SK-N-SH treated with all-trans-retinoic acid at 6 μM for 48 hours (cell line): ENCODE measurements at regions not wholly inside any gene's neighbourhood (a gene's known extent, or its start where the extent isn't known, plus 50 kb on each side); places are given as distances from the start of the nearest gene placed in this dataset.
A peak's percentile ranks its signal among the peaks of the same experiment; 100 is the strongest.

Source experiments
- ATAC-seq: fragments of 200-7000 bp; cut with Tn5 transposase; 3 replicates; pipeline ENCODE4 v1.9.1; 2020; ENCODE audit warnings: mild to moderate bottlenecking, moderate library complexity
- ARNTL ChIP-seq: fragments of 450-650 bp; formaldehyde crosslinking; IDR thresholded peaks from 2 replicates; pipeline ENCODE4 v1.5.0; 2020; ENCODE audit warnings: low read depth, mild to moderate bottlenecking, moderate library complexity, borderline replicate concordance
- BACH2 ChIP-seq: fragments of 250-450 bp; sonication (Bioruptor Pico); IDR thresholded peaks from 2 replicates; pipeline ENCODE4 v1.9.0; 2021; ENCODE audit warnings: mild to moderate bottlenecking, borderline replicate concordance
- CSDC2 ChIP-seq: fragments of 250-450 bp; sonication (Bioruptor Pico); IDR thresholded peaks from 2 replicates; pipeline ENCODE4 v1.5.0; 2020; ENCODE audit warnings: mild to moderate bottlenecking, moderate library complexity
- ESRRG ChIP-seq: fragments of 250-450 bp; sonication (Bioruptor Pico); IDR thresholded peaks from 2 replicates; pipeline ENCODE4 v1.6.1; 2021; ENCODE audit warnings: mild to moderate bottlenecking
- GLIS3 ChIP-seq: fragments of 250-450 bp; sonication (Bioruptor Pico); IDR thresholded peaks from 2 replicates; pipeline ENCODE4 v1.5.0; 2020; ENCODE audit warnings: mild to moderate bottlenecking, moderate library complexity
- ISL1 ChIP-seq: fragments of 250-450 bp; sonication (Bioruptor Pico); IDR thresholded peaks from 2 replicates; pipeline ENCODE4 v2.1.2; 2022; ENCODE audit warnings: mild to moderate bottlenecking, moderate library complexity
- OSR1 ChIP-seq: fragments of 250-450 bp; sonication (Bioruptor Pico); IDR thresholded peaks from 2 replicates; pipeline ENCODE4 v1.8.0; 2022; ENCODE audit warnings: moderate library complexity, mild to moderate bottlenecking, inconsistent platforms
- PPARA ChIP-seq: fragments of 250-450 bp; sonication (Bioruptor Pico); IDR thresholded peaks from 2 replicates; pipeline ENCODE4 v1.5.0; 2020; ENCODE audit warnings: mild to moderate bottlenecking, borderline replicate concordance
- RARB ChIP-seq: fragments of 250-450 bp; sonication (Bioruptor Pico); IDR thresholded peaks from 2 replicates; pipeline ENCODE4 v1.8.0; 2021; ENCODE audit warnings: mild to moderate bottlenecking, moderate library complexity
- SNAI2 ChIP-seq: fragments of 250-450 bp; sonication (Bioruptor Pico); IDR thresholded peaks from 2 replicates; pipeline ENCODE4 v1.5.0; 2020; ENCODE audit warnings: mild to moderate bottlenecking, moderate library complexity
- TCF4 ChIP-seq: fragments of 250-450 bp; sonication (Bioruptor Pico); IDR thresholded peaks from 2 replicates; pipeline ENCODE4 v1.8.0; 2021; ENCODE audit warnings: mild to moderate bottlenecking, moderate library complexity, borderline replicate concordance
- TOX ChIP-seq: fragments of 250-450 bp; sonication (Bioruptor Pico); IDR thresholded peaks from 2 replicates; pipeline ENCODE4 v1.8.0; 2021; ENCODE audit warnings: mild to moderate bottlenecking, moderate library complexity, borderline replicate concordance
- ZC3H10 ChIP-seq: fragments of 250-450 bp; sonication (Bioruptor Pico); IDR thresholded peaks from 2 replicates; pipeline ENCODE4 v1.5.1; 2021; ENCODE audit warnings: mild to moderate bottlenecking, moderate library complexity
- ZFP3 ChIP-seq: fragments of 250-450 bp; sonication (Bioruptor Pico); IDR thresholded peaks from 2 replicates; pipeline ENCODE4 v1.5.0; 2020; ENCODE audit warnings: mild to moderate bottlenecking, moderate library complexity
- ZFP30 ChIP-seq: fragments of 450-650 bp; formaldehyde crosslinking; IDR thresholded peaks from 2 replicates; pipeline ENCODE4 v1.5.0; 2022; ENCODE audit warnings: mild to moderate bottlenecking, moderate library complexity
- ZNF565 ChIP-seq: fragments of 450-650 bp; formaldehyde crosslinking; conservative IDR thresholded peaks from 2 replicates; pipeline ENCODE4 v1.5.0; 2020; ENCODE audit warnings: low read depth, mild to moderate bottlenecking, moderate library complexity
- ZNF70 ChIP-seq: fragments of 450-650 bp; formaldehyde crosslinking; IDR thresholded peaks from 2 replicates; pipeline ENCODE4 v1.5.0; 2020; ENCODE audit warnings: mild to moderate bottlenecking, moderate library complexity
- ZNF8 ChIP-seq: fragments of 450-650 bp; formaldehyde crosslinking; IDR thresholded peaks from 2 replicates; pipeline ENCODE4 v1.5.0; 2020; ENCODE audit warnings: mild to moderate bottlenecking, moderate library complexity
- TF ChIP-seq, protein P1 (sequence below): fragments of 250-450 bp; sonication (Bioruptor Pico); IDR thresholded peaks from 2 replicates; pipeline ENCODE4 v1.5.1; 2021; ENCODE audit warnings: mild to moderate bottlenecking, moderate library complexity
- TF ChIP-seq, protein P2 (sequence below): fragments of 250-450 bp; sonication (Bioruptor Pico); IDR thresholded peaks from 2 replicates; pipeline ENCODE4 v1.5.0; 2020; ENCODE audit warnings: mild to moderate bottlenecking, moderate library complexity
- TF ChIP-seq, protein P3 (sequence below): fragments of 250-450 bp; sonication (Bioruptor Pico); IDR thresholded peaks from 2 replicates; pipeline ENCODE4 v1.8.0; 2021; ENCODE audit warnings: low read depth, mild to moderate bottlenecking, moderate library complexity, borderline replicate concordance
- TF ChIP-seq, protein P4 (sequence below): fragments of 250-450 bp; sonication (Bioruptor Pico); IDR thresholded peaks from 2 replicates; pipeline ENCODE4 v1.8.0; 2020; ENCODE audit warnings: mild to moderate bottlenecking, moderate library complexity, borderline replicate concordance

DNA sequence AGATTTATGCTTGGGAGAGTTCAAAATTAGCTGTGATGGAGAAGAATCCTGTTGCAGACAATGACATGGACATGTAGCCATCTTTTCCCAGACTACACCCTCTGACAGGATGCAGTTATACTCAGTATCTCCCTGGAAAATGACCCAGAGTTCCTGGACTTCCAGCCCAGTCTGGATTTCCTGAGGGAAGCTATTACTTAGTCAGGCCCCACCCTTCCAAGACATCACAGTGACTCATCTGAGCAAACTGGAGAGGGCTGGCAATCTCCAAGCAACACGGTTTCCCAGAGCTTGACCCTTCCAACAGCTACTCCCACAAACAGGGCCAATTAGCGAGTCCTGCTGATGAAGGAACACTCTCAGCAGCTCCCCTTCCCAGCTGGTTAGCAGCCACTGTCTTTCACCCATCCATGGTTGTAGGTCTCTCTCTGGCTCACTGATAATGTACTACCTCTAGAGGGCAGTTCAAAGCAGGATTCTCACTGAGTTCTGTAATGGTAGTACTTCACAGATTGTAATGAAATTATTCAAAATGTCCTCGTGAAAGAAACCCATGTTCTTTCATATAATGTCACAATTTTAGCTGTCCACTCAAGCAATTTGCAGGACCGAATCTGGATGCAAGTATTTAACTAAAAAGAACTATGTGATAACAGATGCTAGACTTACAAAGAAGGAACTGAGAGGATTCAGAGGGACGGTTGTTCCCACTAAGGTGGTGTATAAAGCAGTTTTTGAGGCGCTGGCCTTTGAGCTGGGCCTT, 110.2 kb downstream of the MDH1 start (continued):
- no peak for TF ChIP-seq ZC3H10 (CRISPR knock-in tag)
- TF ChIP-seq, protein P1, sequence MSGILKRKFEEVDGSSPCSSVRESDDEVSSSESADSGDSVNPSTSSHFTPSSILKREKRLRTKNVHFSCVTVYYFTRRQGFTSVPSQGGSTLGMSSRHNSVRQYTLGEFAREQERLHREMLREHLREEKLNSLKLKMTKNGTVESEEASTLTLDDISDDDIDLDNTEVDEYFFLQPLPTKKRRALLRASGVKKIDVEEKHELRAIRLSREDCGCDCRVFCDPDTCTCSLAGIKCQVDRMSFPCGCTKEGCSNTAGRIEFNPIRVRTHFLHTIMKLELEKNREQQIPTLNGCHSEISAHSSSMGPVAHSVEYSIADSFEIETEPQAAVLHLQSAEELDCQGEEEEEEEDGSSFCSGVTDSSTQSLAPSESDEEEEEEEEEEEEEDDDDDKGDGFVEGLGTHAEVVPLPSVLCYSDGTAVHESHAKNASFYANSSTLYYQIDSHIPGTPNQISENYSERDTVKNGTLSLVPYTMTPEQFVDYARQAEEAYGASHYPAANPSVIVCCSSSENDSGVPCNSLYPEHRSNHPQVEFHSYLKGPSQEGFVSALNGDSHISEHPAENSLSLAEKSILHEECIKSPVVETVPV (CRISPR knock-in tag): no peak
- TF ChIP-seq ZNF565 (CRISPR knock-in tag): no peak
- no peak for TF ChIP-seq ARNTL (CRISPR knock-in tag)
- no peak for TF ChIP-seq PPARA
- no peak for TF ChIP-seq TOX
- no peak for TF ChIP-seq OSR1 (CRISPR knock-in tag)
- no peak for TF ChIP-seq ISL1 (CRISPR knock-in tag)

DNA sequence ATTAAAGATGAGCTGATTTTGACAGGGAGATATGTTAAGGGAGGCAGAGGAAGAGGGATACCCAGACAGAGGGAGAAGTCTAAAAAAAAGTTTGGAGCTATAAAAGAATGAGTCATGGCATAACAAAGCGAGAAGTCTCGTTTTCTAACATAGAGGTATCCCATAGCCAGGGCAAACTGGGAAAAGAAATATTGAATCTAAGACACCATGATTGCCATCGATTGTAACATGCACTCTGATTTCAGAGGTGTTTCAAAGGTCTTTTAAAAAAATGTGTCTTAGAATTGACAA, 110.7 kb downstream of the MDH1 start:
- peak; percentile 56 for ATAC-seq
- TF ChIP-seq CSDC2 (CRISPR knock-in tag) (no peak), ZFP30 (CRISPR knock-in tag) (no peak), ZNF565 (CRISPR knock-in tag) (no peak), TCF4 (CRISPR knock-in tag) (no peak), ZNF8 (no peak)
- TF ChIP-seq, protein P2, sequence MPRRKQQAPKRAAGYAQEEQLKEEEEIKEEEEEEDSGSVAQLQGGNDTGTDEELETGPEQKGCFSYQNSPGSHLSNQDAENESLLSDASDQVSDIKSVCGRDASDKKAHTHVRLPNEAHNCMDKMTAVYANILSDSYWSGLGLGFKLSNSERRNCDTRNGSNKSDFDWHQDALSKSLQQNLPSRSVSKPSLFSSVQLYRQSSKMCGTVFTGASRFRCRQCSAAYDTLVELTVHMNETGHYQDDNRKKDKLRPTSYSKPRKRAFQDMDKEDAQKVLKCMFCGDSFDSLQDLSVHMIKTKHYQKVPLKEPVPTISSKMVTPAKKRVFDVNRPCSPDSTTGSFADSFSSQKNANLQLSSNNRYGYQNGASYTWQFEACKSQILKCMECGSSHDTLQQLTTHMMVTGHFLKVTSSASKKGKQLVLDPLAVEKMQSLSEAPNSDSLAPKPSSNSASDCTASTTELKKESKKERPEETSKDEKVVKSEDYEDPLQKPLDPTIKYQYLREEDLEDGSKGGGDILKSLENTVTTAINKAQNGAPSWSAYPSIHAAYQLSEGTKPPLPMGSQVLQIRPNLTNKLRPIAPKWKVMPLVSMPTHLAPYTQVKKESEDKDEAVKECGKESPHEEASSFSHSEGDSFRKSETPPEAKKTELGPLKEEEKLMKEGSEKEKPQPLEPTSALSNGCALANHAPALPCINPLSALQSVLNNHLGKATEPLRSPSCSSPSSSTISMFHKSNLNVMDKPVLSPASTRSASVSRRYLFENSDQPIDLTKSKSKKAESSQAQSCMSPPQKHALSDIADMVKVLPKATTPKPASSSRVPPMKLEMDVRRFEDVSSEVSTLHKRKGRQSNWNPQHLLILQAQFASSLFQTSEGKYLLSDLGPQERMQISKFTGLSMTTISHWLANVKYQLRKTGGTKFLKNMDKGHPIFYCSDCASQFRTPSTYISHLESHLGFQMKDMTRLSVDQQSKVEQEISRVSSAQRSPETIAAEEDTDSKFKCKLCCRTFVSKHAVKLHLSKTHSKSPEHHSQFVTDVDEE (CRISPR knock-in tag): no peak

DNA sequence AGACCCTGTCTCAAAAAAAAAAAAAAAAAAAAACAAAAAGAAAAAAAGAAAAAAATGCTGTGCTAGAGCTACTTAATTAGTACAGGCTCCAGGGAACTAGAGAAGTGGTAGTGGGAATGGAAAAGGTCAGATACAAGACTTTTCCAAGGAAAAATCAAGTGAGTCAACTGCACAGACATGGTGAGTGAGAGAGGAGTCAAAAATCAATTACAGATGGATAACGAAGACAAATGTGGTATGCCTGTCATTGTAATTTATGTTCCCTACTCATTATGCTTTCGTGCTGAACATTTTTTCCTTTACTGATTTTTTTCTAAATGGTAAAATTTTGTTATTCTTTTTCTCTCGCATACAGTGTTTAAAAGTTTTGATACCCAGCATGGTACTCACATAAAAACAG, 111.5 kb downstream of the MDH1 start:
- no peak for ATAC-seq

DNA sequence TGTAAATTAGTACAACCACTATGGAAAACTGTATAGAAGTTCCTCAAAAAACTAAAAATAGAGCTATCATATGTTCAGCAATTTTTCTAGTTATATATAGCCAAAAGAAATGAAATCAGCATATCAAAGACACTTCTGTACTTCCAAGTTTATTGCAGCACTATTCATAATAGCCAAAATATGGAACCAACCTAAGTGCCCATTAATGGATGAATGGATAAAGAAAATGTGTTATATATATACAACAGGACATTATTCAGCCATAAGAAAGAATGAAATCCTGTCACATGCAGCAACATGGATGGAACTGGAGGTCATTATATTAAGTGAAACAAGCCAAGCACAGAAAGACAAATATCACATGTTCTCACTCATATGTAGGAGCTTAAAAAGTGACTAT, 112.6 kb downstream of the MDH1 start:
- ATAC-seq: no peak
- TF ChIP-seq GLIS3 (CRISPR knock-in tag) (no peak), OSR1 (CRISPR knock-in tag) (no peak), TCF4 (CRISPR knock-in tag) (no peak), ARNTL (CRISPR knock-in tag) (no peak), ISL1 (CRISPR knock-in tag) (no peak), ZNF8 (no peak), SNAI2 (CRISPR knock-in tag) (no peak), TOX (no peak), ESRRG (CRISPR knock-in tag) (no peak), ZC3H10 (CRISPR knock-in tag) (no peak), CSDC2 (CRISPR knock-in tag) (no peak), ZFP3 (CRISPR knock-in tag) (no peak), ZNF70 (CRISPR knock-in tag) (no peak), ZFP30 (CRISPR knock-in tag) (no peak), RARB (CRISPR knock-in tag) (no peak), BACH2 (CRISPR knock-in tag) (no peak), ZNF565 (CRISPR knock-in tag) (no peak)
- TF ChIP-seq, protein P2 (CRISPR knock-in tag): no peak

More for the DNA sequence above, 111.5 kb downstream of the MDH1 start:
- no peak for TF ChIP-seq SNAI2 (CRISPR knock-in tag)
- TF ChIP-seq GLIS3 (CRISPR knock-in tag): no peak
- TF ChIP-seq ZNF8: no peak
- TF ChIP-seq, protein P3, sequence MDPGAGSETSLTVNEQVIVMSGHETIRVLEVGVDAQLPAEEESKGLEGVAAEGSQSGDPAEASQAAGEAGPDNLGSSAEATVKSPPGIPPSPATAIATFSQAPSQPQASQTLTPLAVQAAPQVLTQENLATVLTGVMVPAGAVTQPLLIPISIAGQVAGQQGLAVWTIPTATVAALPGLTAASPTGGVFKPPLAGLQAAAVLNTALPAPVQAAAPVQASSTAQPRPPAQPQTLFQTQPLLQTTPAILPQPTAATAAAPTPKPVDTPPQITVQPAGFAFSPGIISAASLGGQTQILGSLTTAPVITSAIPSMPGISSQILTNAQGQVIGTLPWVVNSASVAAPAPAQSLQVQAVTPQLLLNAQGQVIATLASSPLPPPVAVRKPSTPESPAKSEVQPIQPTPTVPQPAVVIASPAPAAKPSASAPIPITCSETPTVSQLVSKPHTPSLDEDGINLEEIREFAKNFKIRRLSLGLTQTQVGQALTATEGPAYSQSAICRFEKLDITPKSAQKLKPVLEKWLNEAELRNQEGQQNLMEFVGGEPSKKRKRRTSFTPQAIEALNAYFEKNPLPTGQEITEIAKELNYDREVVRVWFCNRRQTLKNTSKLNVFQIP (CRISPR knock-in tag): no peak
- TF ChIP-seq ZFP30 (CRISPR knock-in tag): no peak
- TF ChIP-seq CSDC2 (CRISPR knock-in tag): no peak
- TF ChIP-seq, protein P4, sequence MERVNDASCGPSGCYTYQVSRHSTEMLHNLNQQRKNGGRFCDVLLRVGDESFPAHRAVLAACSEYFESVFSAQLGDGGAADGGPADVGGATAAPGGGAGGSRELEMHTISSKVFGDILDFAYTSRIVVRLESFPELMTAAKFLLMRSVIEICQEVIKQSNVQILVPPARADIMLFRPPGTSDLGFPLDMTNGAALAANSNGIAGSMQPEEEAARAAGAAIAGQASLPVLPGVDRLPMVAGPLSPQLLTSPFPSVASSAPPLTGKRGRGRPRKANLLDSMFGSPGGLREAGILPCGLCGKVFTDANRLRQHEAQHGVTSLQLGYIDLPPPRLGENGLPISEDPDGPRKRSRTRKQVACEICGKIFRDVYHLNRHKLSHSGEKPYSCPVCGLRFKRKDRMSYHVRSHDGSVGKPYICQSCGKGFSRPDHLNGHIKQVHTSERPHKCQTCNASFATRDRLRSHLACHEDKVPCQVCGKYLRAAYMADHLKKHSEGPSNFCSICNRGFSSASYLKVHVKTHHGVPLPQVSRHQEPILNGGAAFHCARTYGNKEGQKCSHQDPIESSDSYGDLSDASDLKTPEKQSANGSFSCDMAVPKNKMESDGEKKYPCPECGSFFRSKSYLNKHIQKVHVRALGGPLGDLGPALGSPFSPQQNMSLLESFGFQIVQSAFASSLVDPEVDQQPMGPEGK (CRISPR knock-in tag): no peak
